GM18502 (cell line): ENCODE measurements at regions not wholly inside any gene's neighbourhood (a gene's known extent, or its start where the extent isn't known, plus 50 kb on each side); places are given as distances from the start of the nearest gene placed in this dataset.
"Not testable (repeated sequence)": the region's sequence is repeated elsewhere in the genome, so short reads cannot be mapped to it uniquely, and the experiment has no call there.

ENCODE experiments used
- ATAC-seq: cut with Tn5 transposase; IDR thresholded peaks from one replicate; pipeline ENCODE4 v1.9.1; 2021; ENCODE audit warnings: mild to moderate bottlenecking; ENCODE audit not compliant: unreplicated experiment, poor library complexity

DNA sequence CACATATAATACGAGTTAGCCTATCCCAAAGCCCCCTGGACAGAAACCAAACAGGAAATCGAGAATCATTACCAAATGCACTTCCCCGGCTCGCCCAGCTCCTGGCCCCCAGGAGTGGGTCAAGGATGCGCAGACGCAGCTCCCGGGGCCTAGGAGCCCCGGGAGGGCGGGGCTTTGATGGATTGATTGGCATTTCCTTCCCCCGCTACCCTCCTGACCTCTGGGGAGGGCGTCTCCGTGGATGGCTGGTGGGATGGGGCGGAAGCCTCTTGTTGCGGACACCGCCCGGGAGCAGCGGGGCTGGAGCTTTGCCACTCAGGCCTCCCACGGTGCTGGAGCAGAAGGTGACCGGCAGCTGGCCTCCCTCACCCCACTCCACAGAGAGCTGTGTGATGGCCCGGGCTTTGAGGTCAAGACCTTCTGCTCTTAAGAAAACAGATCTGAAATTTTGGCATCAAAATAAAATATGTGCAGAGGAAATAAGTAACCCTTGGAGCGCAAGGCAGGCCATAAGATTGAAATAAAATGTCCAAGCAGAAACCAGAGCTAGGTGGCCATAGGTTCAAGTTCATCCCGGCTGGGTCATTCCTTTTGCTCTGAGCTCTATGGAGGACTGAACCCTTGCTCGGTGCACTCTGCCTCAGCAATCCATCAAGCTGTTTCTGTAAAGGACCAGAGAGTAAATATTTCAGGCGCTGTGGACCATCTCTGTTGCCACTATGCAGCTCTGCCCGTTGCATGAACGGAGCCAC is 262.3 kb downstream of the SOX9 start:
- no peak for ATAC-seq

DNA sequence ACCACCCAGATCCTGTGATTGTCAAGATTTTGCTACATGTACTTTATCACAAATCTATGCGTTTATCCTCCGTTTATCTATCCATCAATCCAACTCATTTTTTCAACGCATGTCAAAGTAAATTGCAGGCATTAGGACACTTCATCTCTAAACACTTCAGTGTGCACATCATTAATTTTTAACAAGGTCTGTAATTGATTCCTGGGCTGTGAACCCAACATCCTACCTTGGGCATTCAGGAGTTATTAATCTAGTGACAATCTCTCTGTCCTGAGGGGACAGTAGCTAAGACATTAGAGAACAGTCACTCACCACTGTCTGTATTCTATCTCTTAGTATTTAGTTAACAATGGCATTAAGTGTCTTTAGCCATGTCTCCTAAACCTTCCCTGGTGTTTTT is 264.7 kb downstream of the SOX9 start:
- ATAC-seq: no peak

DNA sequence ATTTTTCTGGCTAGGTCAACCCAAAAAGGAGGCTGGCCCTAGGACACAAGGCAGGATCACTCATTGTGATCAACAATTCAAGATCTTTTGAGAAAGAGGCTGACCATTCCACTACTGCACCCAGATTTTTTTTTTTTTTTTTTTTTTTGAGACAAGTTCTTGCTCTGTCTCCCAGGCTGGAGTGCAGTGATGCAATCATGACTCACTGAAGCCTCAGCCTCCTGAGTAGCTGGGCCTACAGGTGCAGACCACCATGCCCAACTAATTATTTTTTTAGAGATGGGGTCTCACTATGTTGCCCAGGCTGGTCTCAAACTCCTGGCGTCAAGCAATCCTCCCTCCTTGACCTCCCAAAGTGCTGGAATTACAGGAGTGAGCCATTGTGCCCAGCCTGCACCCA is 265.4 kb downstream of the SOX9 start:
- not testable (repeated sequence) for ATAC-seq

DNA sequence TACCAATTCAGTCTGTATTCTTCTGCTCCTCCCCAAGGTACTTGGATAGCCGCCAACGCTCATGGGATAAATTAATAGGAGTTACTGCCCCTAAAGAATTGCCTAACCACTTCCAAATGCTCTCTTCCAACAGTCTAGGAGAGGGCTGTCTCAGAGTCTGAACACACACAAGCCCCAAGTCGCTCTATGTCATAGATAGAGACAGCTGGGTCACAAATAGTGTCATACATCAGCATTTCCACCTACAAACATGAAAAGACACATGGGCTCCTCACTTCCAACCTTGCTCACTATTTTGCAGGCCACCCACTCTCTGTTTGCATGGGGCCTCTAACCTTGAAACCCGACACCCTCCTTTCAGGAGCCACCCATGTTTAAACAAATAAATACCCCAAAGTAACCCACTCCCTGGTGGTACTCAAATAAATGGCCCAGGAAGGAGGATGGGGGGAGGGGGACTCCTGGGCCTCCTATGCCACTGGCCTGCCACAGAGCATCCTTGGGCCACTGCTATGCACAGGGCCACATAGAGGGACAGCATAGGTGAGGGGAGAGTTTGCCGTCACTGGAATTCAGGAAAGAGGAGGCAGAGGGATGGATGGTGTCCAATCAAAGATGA is 265.9 kb downstream of the SOX9 start:
- no peak for ATAC-seq

DNA sequence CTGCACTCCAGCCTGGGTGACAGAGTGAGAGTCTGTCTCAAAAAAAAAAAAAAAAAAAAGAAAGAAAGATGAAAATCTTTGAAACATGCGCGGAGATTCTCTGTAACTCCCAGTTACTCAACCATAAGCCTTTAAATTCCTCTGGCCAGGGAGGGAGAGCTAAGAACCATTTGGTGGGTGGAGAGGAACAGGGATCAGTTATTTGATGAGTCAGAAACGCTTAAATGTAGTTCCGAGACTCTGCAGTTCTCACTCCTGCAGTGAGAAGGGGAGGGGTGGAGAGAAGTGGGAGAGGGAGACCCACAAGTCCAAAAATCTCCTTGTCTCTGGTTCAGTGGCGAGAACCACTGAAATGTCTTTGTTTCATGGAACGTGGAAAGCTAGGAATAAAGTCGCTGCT is 266.7 kb downstream of the SOX9 start:
- no peak for ATAC-seq

DNA sequence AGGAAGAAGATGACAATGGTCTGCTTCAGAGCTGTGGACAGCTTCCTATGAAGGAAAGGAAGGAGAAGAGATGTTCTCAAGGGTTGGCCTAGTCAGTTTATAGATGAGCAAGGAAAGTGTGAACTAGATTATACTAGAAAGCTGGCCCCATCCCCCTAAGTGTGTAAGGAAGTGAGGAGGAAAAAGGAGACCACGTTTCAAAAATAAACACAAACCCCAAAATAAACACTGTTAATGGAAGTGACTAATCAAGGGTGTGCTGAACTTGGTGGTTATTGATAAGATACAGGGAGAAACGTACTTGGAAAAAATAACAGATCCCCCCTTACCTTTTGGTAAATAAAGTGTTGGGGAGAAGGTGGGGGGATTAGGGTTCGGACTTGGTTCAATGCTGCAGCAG is 267.1 kb downstream of the SOX9 start:
- no peak for ATAC-seq

DNA sequence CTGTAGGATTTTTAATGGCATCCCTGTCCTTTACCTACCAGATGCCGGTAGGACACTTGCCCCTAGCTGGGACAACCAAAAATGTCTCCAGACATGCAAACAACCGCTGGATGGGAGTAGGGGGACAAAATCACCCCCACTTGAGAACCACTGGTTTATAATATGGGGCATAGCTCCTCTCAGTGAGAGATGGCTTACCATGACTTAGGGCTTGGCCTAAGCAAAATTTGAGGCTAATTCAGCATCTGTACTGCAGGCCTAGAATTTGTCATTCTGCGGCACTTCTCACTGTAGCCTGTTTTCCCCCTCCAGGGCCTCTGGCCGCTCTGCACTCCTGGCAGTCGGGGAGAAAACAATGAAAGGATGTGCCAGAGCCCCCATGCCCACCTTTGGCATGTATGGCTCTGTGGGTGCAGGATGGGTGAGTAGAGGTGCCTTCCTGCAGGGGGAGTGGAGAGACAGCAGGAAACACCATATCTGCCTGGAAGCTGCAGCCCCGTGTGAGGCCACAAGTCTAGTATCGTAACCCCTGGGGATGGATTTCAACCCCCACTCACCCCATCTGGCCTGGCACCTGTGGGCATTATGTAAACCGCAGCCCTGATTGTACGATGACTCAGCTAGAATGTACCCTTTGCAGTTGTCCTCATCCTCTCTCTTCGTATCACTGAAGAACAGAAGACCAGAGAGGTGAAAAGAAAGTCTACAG is 268.1 kb downstream of the SOX9 start:
- peak; percentile 70 for ATAC-seq

DNA sequence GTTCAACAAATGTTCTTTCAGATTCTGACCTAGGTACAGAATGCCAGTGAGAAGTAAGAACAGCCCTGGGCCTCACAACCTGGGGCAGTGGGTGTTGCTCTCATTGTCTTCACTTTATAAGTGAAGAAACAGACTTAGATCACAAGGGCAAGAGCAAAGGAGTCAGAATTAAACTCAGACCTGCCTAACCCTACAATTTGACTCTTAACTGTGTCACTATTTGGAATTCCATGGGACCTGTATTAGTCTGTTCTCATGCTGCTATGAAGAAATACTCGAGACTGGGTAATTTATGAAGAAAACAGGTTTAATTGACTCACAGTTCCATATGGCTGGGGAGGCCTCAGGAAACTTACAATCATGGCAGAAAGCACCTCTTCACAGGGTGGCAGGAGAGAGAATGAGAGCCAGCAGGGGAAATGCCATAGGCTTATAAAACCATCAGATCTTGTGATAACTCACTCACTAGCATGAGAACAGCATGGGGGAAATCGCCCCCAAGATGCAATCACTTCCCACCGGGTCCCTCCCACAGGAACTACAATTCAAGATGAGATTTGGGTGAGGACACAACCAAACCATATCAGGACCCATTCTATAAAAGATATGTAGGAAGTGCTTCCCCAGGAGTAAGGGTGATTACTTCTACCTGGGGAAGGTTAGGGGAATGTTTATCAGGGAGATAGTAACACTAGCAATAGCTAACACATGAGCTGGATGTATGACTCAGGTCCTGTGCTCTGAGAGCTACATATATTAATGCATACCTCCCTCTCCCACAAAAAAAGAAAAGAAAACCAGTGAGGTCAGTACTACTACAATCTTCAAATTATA is 270.1 kb downstream of the SOX9 start:
- no peak for ATAC-seq

DNA sequence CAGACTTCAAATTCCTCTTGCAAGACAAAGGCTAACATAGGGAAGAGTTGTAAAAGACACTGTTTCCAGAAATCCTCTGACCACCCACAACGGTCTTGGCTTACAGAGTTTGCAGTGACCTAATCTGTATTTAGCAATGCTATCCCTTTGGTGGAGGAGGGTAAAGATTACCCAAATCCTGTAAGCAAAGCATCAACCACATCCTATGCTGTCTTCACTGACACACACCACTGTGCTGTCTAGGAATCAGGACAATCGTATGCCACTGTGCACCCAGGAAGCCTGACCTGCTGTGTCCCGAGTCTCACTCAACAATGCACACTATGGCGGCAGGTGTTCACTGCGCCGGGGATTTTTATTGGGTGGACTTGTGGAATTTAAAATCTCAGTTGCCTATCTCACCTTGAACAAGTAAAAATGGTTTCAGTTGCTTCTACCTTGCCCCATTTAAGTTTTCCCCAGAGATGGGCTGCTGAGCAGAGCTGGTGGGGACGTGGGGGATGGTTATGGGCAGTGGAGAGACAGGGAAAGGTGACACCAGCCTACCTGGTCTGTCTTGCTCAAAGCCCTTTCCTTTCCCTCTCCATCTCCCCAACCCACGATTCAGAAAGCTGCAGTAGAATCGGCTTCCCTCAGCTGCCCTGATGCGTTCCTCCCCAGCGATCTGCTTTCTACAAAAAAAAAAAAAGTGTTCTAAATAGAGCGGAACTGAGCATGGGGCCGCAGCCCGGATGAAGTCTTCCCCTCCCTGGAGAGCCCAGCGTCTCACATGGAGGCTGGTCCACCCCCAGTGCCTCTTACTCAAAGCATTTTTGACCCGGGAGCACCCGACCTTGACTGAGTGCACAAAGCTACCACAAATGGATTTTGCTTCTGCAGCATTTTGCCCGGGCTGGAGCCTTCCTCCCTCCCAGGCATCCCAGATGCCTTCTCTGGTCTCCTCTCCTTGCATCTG is 271.5 kb downstream of the SOX9 start:
- peak; percentile 59 for ATAC-seq

DNA sequence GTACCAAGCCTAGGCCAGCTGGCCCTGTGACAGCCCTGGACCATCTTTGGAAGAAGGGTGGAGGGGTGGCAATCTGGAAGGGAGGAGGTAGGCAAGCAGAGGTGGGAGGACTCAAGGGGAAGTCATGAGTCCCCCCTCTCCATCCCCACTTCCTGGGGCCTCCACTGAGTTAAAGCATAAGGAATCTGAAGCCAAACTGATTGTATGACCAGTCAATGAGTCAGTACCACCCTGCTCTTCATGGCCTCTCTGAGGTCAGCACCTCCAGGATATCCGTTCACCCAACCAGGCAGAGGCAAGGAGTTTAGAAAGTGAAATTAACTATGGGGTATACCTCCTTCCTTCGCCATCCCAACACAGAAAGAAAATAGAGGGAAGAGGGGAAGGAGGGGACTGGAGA is 272.7 kb downstream of the SOX9 start:
- ATAC-seq: no peak

DNA sequence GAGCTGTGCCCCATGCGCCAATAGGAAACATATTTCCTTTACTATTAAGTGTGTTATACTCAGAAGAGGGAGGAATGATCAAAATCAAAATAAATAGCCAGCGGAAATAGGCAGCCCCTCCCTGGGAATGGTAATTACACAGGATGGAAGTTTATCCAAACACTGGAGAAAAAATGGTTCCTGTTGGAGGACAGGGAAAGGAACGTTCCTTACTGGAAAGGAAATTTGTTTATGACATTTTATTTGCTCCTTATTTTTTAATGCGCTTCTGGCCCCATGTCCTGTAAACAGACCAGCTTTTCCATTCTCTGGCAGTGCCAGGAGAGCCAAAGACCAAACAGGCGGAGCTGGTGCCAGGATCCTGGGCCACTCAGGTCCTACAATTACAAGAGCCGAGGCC is 273.7 kb downstream of the SOX9 start:
- no peak for ATAC-seq

DNA sequence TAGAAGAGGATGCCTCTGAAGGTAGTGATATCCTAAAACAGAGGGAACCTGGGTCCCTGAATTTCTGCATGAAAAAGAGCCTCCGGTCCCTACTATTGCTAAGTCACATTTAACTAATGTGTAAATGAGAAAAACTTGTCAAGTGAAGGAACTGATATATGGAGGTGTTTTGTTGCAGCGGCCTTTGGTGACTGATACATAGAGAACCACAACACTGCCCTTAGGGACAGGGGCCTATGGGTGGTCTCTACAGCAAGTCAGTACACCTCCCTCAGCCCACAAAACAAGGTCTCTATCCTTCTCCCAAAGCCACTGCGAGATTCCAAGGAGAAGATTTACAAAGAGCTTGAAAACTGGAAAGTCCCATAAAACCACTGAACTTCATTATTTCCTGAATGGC is 275.3 kb downstream of the SOX9 start:
- ATAC-seq: no peak

DNA sequence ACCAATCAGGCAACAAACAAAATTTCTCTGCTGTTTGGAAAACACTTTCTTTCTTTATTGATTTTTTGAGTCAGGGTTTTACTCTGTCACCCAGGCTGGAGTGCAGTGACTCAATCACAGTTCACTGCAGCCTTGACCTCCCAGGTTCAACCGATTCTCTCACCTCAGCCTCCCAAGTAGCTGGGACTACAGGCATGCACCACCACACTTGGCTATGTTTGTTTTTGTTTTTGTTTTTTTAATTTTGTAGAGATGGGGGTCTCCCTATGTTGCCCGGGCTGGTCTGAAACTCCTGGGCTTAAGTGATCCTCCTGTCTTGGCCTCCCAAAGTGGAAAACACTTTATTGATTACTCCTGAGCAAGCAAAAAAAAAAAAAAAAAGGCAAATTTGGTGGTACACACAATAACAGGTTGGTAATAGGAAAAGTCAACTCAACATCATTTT is 276.4 kb downstream of the SOX9 start:
- ATAC-seq: no peak

DNA sequence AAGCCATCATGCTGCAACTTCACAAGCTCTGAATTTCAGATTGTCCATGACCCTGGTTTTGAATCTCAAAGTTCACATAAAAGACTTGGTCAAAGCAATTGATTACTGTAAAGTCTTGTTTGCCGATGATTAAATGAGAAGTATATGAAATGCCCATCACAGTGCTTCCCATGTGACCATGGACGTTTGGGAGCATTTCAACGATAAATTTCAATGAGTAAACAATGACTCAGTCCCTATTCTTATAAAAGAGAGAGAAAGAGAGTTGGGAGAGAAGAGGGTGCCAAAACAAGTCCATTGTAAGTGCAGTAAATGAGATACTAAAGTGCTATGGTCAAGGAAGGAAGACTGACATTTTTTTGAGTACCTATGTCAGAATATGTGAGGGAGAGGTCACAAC is 276.9 kb downstream of the SOX9 start:
- ATAC-seq: no peak

DNA sequence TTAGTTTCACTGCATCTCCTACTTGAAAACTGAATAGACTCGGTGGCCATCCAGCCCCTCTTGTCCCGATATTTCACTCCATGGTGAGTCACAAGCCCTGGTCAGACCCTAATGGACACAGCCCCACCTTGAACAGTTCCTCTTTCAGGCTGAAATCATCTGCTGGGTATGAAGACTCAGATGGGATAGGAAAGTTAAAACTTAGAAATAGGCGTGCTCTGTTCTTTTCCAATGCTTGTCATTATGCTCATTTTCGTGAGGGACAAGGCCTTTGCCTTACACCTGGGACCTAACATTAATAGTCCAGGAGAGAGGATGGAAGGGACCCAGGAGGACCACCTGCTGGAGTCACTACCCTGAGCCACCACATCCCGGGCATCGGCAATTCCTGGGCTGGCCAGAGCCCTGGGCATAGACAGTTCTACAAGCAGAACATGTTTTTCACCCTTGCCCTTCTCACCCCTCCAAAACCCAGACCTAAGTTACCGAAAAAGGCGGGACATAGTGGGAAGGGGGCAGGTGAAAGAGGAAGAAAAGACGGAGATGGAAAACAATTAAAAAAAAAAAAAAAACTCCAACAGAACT is 278.3 kb downstream of the SOX9 start:
- no peak for ATAC-seq

DNA sequence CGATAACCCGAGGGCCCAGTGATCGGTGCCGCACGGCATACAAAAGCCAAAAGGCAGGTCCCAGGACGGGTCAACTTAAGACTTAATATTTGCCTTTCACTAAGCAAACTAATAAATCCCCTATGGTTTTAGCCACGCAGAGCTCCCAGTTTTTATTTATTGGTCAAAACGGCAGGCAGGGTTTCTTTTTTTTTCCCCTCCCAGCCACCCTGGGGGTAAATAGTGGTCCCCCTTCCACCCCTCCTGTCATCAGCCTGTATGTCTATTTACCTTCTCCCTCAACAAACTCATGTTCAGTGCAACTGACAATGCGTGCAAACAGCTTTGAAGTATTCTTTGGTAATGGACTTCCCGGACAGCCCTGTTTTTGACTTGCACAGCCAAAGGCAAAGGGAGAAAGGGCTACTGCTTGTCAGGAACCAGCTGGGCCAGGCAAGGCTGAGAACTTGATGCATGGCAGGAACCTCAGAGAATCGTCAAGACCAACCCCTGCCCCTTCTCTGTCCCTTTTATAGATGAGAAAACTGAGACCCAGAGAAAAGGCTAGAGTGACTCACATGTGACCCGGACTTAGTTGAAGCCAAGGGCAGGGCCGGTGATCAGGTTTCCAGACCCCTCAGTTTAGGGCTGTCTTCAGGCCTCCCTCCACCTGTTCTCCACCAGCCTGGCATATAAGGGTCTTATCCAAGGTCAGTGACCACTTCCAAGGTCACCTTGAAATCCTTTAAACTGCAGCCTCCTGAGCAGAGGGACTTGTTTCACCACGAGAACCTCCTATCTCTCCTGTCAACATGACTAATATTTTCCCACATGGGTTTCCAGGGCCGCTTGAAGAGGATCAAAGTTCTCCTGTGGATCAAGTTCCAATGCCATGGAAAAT is 279.0 kb downstream of the SOX9 start:
- no peak for ATAC-seq

DNA sequence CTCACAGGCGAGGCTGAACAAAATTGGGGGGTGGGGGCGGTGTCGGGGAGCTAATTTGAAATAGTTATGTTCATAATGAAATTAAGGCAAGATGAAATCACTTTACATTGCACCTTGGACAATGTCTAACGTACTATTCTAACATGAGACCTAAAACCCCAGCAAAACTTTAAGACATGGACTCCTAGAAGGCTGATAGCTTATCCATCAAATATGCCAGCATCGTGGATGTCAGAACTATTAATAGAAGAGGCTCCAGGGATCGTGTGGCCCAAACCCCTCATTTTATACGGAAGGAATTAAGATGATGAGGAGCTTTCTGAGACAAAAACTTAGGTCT is 279.6 kb downstream of the SOX9 start:
- ATAC-seq: no peak

DNA sequence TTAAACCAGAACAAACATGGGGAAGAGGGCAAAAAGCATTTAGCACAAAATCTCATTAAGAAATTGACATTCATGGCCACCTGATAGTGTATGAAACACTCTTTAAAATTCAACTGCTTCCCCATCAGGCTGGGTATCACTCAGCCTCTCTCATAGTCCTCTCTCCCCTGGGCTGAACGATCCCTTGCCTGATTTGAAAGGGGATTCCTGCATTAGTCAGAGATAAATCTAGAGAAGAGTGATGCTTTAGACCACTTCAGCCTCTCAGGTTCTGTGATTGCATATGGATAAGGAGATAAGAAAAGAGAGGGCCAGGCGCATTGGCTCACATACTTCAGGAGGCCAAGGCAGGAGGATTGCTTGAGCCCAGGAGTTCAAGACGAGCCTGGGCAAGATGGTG is 280.0 kb downstream of the SOX9 start:
- no peak for ATAC-seq
